H1 (cell line): ENCODE measurements at regions not wholly inside any gene's neighbourhood (a gene's known extent, or its start where the extent isn't known, plus 50 kb on each side); places are given as distances from the start of the nearest gene placed in this dataset.

Experiments used
- CTCF ChIA-PET: fragments of 300-600 bp; sonication (Branson Sonifier 250); formaldehyde crosslinking; loops from one replicate; lab custom pipeline; 2021; ENCODE audit not compliant: partially characterized antibody; lab: Charles Lee
- POLR2A ChIA-PET: fragments of 300-600 bp; sonication (Branson Sonifier 250); formaldehyde crosslinking; loops from one replicate; lab custom pipeline; 2021; ENCODE audit warnings: inconsistent platforms; ENCODE audit not compliant: partially characterized antibody; lab: Charles Lee
- DNase-seq, 2 experiments: peaks; one replicate each; pipeline versions ENCODE4 v3.0.0 to v3.0.0-alpha.2; 2010 to 2022; ENCODE audit warnings: low spot score in 2 of 2, low read depth in 1 of 2, mixed read lengths in 1 of 2
- FAIRE-seq: peaks from 2 replicates; lab custom pipeline; 2011; peaks lifted over from hg19 to GRCh38; lab: Jason Lieb, UNC
- H2AFZ ChIP-seq: 2 replicates; pipeline ENCODE4 v1.8.1; 2012; ENCODE audit warnings: low read length, inconsistent platforms
- H2AK5ac ChIP-seq: 2 replicates; pipeline ENCODE4 v1.6.1; 2013; ENCODE audit warnings: low read depth, low read length
- H2BK120ac ChIP-seq: replicated peaks from 2 replicates; pipeline ENCODE3; 2013; ENCODE audit warnings: low read depth, low read length, inconsistent platforms
- H2BK12ac ChIP-seq: 2 replicates; pipeline ENCODE4 v1.6.1; 2013; ENCODE audit warnings: low read depth, low read length
- H2BK15ac ChIP-seq: 2 replicates; pipeline ENCODE4 v1.6.1; 2013; ENCODE audit warnings: low read length
- H2BK20ac ChIP-seq: 2 replicates; pipeline ENCODE4 v1.6.1; 2013; ENCODE audit warnings: low read length
- H2BK5ac ChIP-seq: 2 replicates; pipeline ENCODE4 v1.6.1; 2013; ENCODE audit warnings: low read depth, low read length
- H3K14ac ChIP-seq: 2 replicates; pipeline ENCODE4 v1.6.1; 2013; ENCODE audit warnings: inconsistent platforms; ENCODE audit not compliant: insufficient read length
- H3K18ac ChIP-seq: 2 replicates; pipeline ENCODE4 v1.6.1; 2013; ENCODE audit warnings: low read length; ENCODE audit errors: extremely low read depth
- H3K23ac ChIP-seq: 2 replicates; pipeline ENCODE4 v1.6.1; 2013; ENCODE audit warnings: inconsistent platforms; ENCODE audit not compliant: insufficient read length
- H3K23me2 ChIP-seq: 2 replicates; pipeline ENCODE4 v1.6.1; 2013; ENCODE audit warnings: low read depth, low read length
- H3K27ac ChIP-seq: 2 replicates; pipeline ENCODE4 v1.6.1; 2011; ENCODE audit warnings: low read depth, low read length, inconsistent platforms
- H3K27me3 ChIP-seq, 4 experiments: replicated peaks in 1 of 4; 1 replicate in 1 of 4; 2 replicates in 3 of 4; pipeline versions ENCODE4 v1.6.1 to v1.8.1; 2011 to 2013; ENCODE audit warnings: low read length in 3 of 4, mild to moderate bottlenecking in 3 of 4, inconsistent platforms in 2 of 4, mixed read lengths in 2 of 4, moderate library complexity in 1 of 4; ENCODE audit not compliant: control insufficient read depth in 3 of 4, insufficient read depth in 3 of 4; ENCODE audit errors: extremely low read depth in 1 of 4
- H3K36me3 ChIP-seq, 4 experiments: 2 replicates each; pipeline versions ENCODE4 v1.6.1 to v1.8.1; 2011 to 2013; ENCODE audit warnings: mild to moderate bottlenecking in 4 of 4, low read length in 3 of 4, moderate library complexity in 2 of 4, control low read depth in 1 of 4, inconsistent platforms in 1 of 4; ENCODE audit not compliant: insufficient read depth in 4 of 4, control insufficient read depth in 2 of 4
- H3K4ac ChIP-seq: replicated peaks from 2 replicates; pipeline ENCODE3; 2013; ENCODE audit warnings: low read length, low read depth, mixed read lengths, inconsistent platforms; ENCODE audit not compliant: insufficient read length
- H3K4me1 ChIP-seq, 4 experiments: replicated peaks in 1 of 4; 1 replicate in 1 of 4; 2 replicates in 3 of 4; pipeline versions ENCODE4 v1.6.1 to v1.8.1; 2011 to 2013; ENCODE audit warnings: low read length in 3 of 4, inconsistent platforms in 2 of 4, mixed read lengths in 1 of 4; ENCODE audit not compliant: insufficient read depth in 4 of 4, control insufficient read depth in 3 of 4
- H3K4me2 ChIP-seq, 2 experiments: 2 replicates each; pipeline versions ENCODE4 v1.6.1 to v1.8.1; 2011 to 2013; ENCODE audit warnings: low read depth in 2 of 2, low read length in 2 of 2, control low read depth in 1 of 2, inconsistent platforms in 1 of 2, mild to moderate bottlenecking in 1 of 2; ENCODE audit not compliant: insufficient read depth in 1 of 2
- H3K4me3 ChIP-seq, 4 experiments: fragments of 200-600, 300-600 bp in 1 of 4; sonication (generic), shearing (Covaris generic), sonication (Bioruptor Twin) in 1 of 4; 2 replicates each; pipeline versions ENCODE4 v1.5.1 to v1.8.1; 2011 to 2016; ENCODE audit warnings: low read length in 4 of 4, low read depth in 3 of 4, control low read depth in 2 of 4, inconsistent platforms in 2 of 4, mild to moderate bottlenecking in 2 of 4, mixed read lengths in 1 of 4, moderate library complexity in 1 of 4; ENCODE audit not compliant: insufficient read depth in 2 of 4; ENCODE audit errors: extremely low read depth in 1 of 4
- H3K56ac ChIP-seq: replicated peaks from 2 replicates; pipeline ENCODE3; 2013; ENCODE audit warnings: low read depth, mild to moderate bottlenecking, mixed read lengths, low read length, inconsistent platforms; ENCODE audit not compliant: insufficient read length
- H3K79me1 ChIP-seq: 2 replicates; pipeline ENCODE4 v1.6.1; 2013; ENCODE audit warnings: low read depth, low read length, control low read depth
- H3K79me2 ChIP-seq, 2 experiments: 2 replicates each; pipeline versions ENCODE4 v1.6.1 to v1.8.1; 2012 to 2013; ENCODE audit warnings: low read length in 2 of 2, mild to moderate bottlenecking in 2 of 2, inconsistent platforms in 1 of 2; ENCODE audit not compliant: insufficient read depth in 2 of 2, control insufficient read depth in 1 of 2
- H3K9ac ChIP-seq, 4 experiments: replicated peaks in 1 of 4; 1 replicate in 1 of 4; 2 replicates in 3 of 4; pipeline versions ENCODE4 v1.6.1 to v1.8.1; 2011 to 2013; ENCODE audit warnings: low read depth in 3 of 4, low read length in 3 of 4, control low read depth in 2 of 4, mild to moderate bottlenecking in 2 of 4, moderate library complexity in 2 of 4, inconsistent platforms in 1 of 4; ENCODE audit errors: extremely low read depth in 1 of 4
- H3K9me3 ChIP-seq, 2 experiments: 2 replicates each; pipeline versions ENCODE4 v1.6.1 to v1.8.1; 2012 to 2013; ENCODE audit warnings: mild to moderate bottlenecking in 2 of 2, moderate library complexity in 2 of 2, control low read depth in 1 of 2, inconsistent platforms in 1 of 2, low read depth in 1 of 2, low read length in 1 of 2, mixed read lengths in 1 of 2; ENCODE audit not compliant: insufficient read depth in 2 of 2
- H4K20me1 ChIP-seq, 2 experiments: replicated peaks in 1 of 2; 2 replicates each; pipeline versions ENCODE3 to v1.8.1; 2011 to 2013; ENCODE audit warnings: inconsistent platforms in 2 of 2, low read length in 2 of 2, mild to moderate bottlenecking in 1 of 2; ENCODE audit not compliant: insufficient read depth in 2 of 2, control insufficient read depth in 1 of 2
- H4K5ac ChIP-seq: 2 replicates; pipeline ENCODE4 v1.6.1; 2013; ENCODE audit warnings: low read length, low read depth, mixed read lengths, inconsistent platforms; ENCODE audit not compliant: insufficient read length
- H4K8ac ChIP-seq: 2 replicates; pipeline ENCODE4 v1.8.0; 2013; ENCODE audit warnings: mild to moderate bottlenecking, moderate library complexity, low read length, inconsistent platforms; ENCODE audit not compliant: insufficient read depth; ENCODE audit errors: extremely low read depth
- H4K91ac ChIP-seq: replicated peaks from 2 replicates; pipeline ENCODE3; 2013; ENCODE audit warnings: low read length, mixed read lengths, inconsistent platforms; ENCODE audit not compliant: insufficient read length
- HDAC6 ChIP-seq: IDR thresholded peaks from one replicate; pipeline ENCODE4 v1.7.1; 2012; ENCODE audit warnings: low read depth, mild to moderate bottlenecking, inconsistent platforms, low read length, moderate library complexity
- PHF8 ChIP-seq: fragments of 200-600 bp; sonication (generic); conservative IDR thresholded peaks from 2 replicates; pipeline ENCODE4 v1.7.1; 2012; ENCODE audit warnings: low read depth, mild to moderate bottlenecking, inconsistent platforms, low read length, moderate library complexity
- WGBS, 2 experiments: shearing (Covaris generic) in 1 of 2; methylation state at CpG; one replicate each; pipeline versions ENCODE4 v1.1.6 to v1.1.7; 2013 to 2015; ENCODE audit warnings: low lambda C conversion rate in 2 of 2, mixed read lengths in 2 of 2, inconsistent platforms in 1 of 2, low coverage in 1 of 2, missing lambda C conversion rate in 1 of 2; ENCODE audit not compliant: insufficient replicate concordance in 2 of 2, insufficient coverage in 1 of 2, insufficient read length in 1 of 2; ENCODE audit errors: extremely low coverage in 1 of 2, missing lambda C conversion rate in 1 of 2; 5-methylcytosine and 5-hydroxymethylcytosine counted together

GRCh38 chr12:68469113-68469512 is 137.0 kb upstream of the MDM1 start:
- H2BK120ac ChIP-seq, result no peak overlapping the region
- H3K9ac ChIP-seq, result no peak overlapping the region
- H4K91ac ChIP-seq, result no peak overlapping the region
- ChIA-PET CTCF (interaction anchor here (0.7 kb wide), 1 partner anchor 8 kb away, joined by 3 read pairs; no protein-coding TSS in a partner anchor), POLR2A (no interaction called here)
- H2BK15ac ChIP-seq, result no peak overlapping the region
- no peak overlapping the region for H3K4ac ChIP-seq
- no peak overlapping the region for H2BK12ac ChIP-seq
- no peaks in the 10 kb centered on the region for H3K23me2 ChIP-seq
- no peak overlapping the region for H3K56ac ChIP-seq
- 94% methylated on average over 3 of the region's 3 CpGs; no CpG with 5 or more reads in 1 of the 2 experiments for WGBS, 2 experiments
- H3K14ac ChIP-seq, result no peak overlapping the region
- DNase-seq, result no peak
- H3K27me3 ChIP-seq, result no peaks in the 10 kb centered on the region
- no peaks in the 10 kb centered on the region for H3K79me2 ChIP-seq
- H4K8ac ChIP-seq, result no peak overlapping the region
- H3K27ac ChIP-seq, result no peak overlapping the region
- H2AFZ ChIP-seq, result no peak overlapping the region
- no peak overlapping the region for H2BK5ac ChIP-seq
- no peak overlapping the region for H3K18ac ChIP-seq
- H3K23ac ChIP-seq, result no peak overlapping the region
- no peak overlapping the region for H3K4me3 ChIP-seq
- H4K5ac ChIP-seq, result no peak overlapping the region
- no peak overlapping the region for H2BK20ac ChIP-seq
- no peaks in the 10 kb centered on the region for H4K20me1 ChIP-seq
- H2AK5ac ChIP-seq, result no peak overlapping the region
- TF ChIP-seq HDAC6 (no peak), PHF8 (no peak)
- H3K9me3 ChIP-seq, result no peaks in the 10 kb centered on the region
- H3K4me2 ChIP-seq, result no peak overlapping the region
- no peak for FAIRE-seq
- H3K79me1 ChIP-seq, result no peaks in the 10 kb centered on the region
- no peaks in the 10 kb centered on the region for H3K4me1 ChIP-seq
- H3K36me3 ChIP-seq, result no peaks in the 10 kb centered on the region
